ENCODE measurements at regions not wholly inside any gene's neighbourhood (a gene's known extent, or its start where the extent isn't known, plus 50 kb on each side); places are given as distances from the start of the nearest gene placed in this dataset.
A peak's percentile ranks its signal among the peaks of the same experiment; 100 is the strongest.

GRCh38 chr14:88999137-88999536 is 174.7 kb downstream of the TTC8 start:
- CTCF ChIA-PET, result interaction anchor here (2.0 kb wide), 1 partner anchor 332 kb away, joined by 8 read pairs; no protein-coding TSS in a partner anchor
- Histone ChIP-seq H3K4me3 (ENCODE audit: low read depth, low read length) (no peak overlapping the region), H3K27me3 (ENCODE audit: control insufficient read depth, insufficient read depth, low read length) (no peaks in the 10 kb centered on the region), H3K36me3 (ENCODE audit: control insufficient read depth, insufficient read depth, low read length) (no peaks in the 10 kb centered on the region)
- DNase-seq (ENCODE audit: low read depth), result no peak
- POLR2A ChIA-PET, result interaction anchor here (0.6 kb wide), 1 partner anchor 65 kb away, joined by 5 read pairs; no protein-coding TSS in a partner anchor
- TF ChIP-seq, protein P1, sequence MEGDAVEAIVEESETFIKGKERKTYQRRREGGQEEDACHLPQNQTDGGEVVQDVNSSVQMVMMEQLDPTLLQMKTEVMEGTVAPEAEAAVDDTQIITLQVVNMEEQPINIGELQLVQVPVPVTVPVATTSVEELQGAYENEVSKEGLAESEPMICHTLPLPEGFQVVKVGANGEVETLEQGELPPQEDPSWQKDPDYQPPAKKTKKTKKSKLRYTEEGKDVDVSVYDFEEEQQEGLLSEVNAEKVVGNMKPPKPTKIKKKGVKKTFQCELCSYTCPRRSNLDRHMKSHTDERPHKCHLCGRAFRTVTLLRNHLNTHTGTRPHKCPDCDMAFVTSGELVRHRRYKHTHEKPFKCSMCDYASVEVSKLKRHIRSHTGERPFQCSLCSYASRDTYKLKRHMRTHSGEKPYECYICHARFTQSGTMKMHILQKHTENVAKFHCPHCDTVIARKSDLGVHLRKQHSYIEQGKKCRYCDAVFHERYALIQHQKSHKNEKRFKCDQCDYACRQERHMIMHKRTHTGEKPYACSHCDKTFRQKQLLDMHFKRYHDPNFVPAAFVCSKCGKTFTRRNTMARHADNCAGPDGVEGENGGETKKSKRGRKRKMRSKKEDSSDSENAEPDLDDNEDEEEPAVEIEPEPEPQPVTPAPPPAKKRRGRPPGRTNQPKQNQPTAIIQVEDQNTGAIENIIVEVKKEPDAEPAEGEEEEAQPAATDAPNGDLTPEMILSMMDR (IDR thresholded peaks at IDR 0.05; ENCODE audit: insufficient read depth, low read depth, low read length), result no peak

DNA sequence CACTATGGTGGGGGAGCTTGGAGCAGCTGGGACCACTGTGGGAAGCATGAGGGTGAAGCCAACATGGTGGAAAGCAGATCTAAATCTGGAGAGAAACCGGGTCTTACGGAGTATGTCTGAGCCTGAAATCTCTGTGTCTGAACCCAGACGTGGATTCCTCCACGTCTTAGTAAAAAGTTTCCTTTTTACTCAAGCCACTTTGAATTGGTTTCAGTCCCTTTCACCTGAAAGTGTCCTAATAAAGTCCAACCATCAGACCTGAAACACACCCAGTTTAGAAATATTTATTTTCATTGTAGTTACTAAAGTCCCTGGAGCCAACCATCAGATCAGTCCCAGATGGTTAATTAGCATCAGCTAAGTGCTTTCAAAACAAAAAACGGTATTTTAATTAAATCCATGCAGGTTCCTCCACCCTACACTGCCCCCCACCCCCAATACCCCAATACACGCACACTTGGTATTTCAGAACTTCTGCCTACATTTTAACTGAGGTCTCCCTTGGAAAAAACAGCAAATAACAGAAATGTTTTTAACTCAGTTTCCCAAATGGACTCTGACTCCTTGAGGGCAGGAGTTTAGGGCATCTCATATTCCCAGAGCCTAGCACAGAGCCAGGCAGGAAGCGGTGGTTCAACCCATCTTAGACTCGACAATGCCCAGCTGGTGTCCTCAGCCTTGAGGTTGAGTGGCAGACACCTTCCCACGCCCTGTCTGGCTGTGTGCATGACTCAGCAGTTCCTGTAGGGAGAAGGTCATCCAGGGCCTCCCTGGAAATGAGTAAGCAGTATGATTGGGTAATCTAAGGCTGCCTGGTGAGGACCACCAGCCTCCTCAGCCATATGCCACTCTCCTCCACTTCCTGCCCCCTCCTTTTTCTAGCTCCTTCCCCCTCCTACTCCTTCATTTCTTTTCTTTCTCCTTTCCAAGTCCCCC is 175.8 kb downstream of the TTC8 start:
- ChIA-PET CTCF (interaction anchor here (0.5 to 1.6 kb wide), 6 partner anchors 9 to 222 kb away, joined by 3 to 4 read pairs (median 3); no protein-coding TSS in a partner anchor), POLR2A (no interaction called here)
- TF ChIP-seq, protein P1 (IDR thresholded peaks at IDR 0.05; ENCODE audit: insufficient read depth, low read depth, low read length), result no peak
- Histone ChIP-seq H3K36me3 (ENCODE audit: control insufficient read depth, insufficient read depth, low read length) (no peaks in the 10 kb centered on the region), H3K4me3 (ENCODE audit: low read depth, low read length) (no peak overlapping the region), H3K27me3 (ENCODE audit: control insufficient read depth, insufficient read depth, low read length) (no peaks in the 10 kb centered on the region)
- peak; percentile 92 for DNase-seq (ENCODE audit: low read depth)

DNA sequence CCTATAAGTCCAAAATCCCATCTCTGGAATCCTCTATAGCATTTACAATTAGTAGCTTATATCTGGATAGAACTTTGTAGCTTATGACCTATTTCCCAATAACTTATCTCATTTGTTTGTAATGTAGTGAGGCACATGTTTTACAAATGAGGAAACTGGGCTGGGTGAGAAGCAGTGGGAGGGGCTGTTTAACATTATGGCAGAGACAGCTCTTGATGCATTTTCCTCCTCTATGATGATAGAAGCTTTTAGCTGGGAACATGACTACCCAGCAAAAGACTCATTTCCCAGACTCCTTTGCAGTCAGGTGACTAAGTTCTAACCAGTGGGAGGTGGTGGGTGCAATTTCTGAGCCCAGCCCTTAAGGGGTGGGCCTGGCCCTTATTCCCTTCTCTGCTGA is 179.7 kb downstream of the TTC8 start:
- CTCF ChIA-PET, result interaction anchor here (0.6 to 1.5 kb wide), 3 partner anchors 10 to 336 kb away, joined by 3 to 4 read pairs (median 3); no protein-coding TSS in a partner anchor
- POLR2A ChIA-PET, result interaction anchor here (0.6 kb wide), 1 partner anchor 762 kb away, joined by 3 read pairs; no protein-coding TSS in a partner anchor
- DNase-seq (ENCODE audit: low read depth), result no peak
- no peak overlapping the region for H3K4me3 ChIP-seq (ENCODE audit: low read depth, low read length)
- no peaks in the 10 kb centered on the region for H3K36me3 ChIP-seq (ENCODE audit: control insufficient read depth, insufficient read depth, low read length)
- H3K27me3 ChIP-seq (ENCODE audit: control insufficient read depth, insufficient read depth, low read length), result no peaks in the 10 kb centered on the region
- TF ChIP-seq, protein P1 (IDR thresholded peaks at IDR 0.05; ENCODE audit: insufficient read depth, low read depth, low read length), result no peak

DNA sequence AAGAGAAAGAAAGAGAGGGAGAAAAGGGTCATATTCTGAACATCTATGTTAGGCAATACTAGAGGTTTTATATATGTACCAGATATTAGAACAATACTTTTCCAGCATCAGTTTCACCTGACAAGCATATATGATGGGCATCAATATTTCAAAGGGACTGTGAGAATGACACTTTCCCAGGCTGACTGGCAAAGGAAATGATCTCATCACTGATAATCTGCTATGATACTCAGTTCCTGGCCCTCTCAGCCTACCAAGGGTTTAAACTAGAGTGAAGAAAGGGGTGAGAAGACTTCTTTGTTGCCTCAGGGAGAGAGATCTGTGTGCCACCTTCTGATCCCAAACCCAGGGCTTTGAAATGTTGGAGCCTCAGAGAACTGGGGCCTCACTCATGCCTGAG is 183.5 kb downstream of the TTC8 start:
- no peak for DNase-seq (ENCODE audit: low read depth)
- POLR2A ChIA-PET, result no interaction called here
- H3K4me3 ChIP-seq (ENCODE audit: low read depth, low read length), result no peak overlapping the region
- no peaks in the 10 kb centered on the region for H3K36me3 ChIP-seq (ENCODE audit: control insufficient read depth, insufficient read depth, low read length)
- no peaks in the 10 kb centered on the region for H3K27me3 ChIP-seq (ENCODE audit: control insufficient read depth, insufficient read depth, low read length)
- CTCF ChIA-PET, result interaction anchor here (2.0 kb wide), 1 partner anchor 341 kb away, joined by 5 read pairs; no protein-coding TSS in a partner anchor
- TF ChIP-seq, protein P1 (IDR thresholded peaks at IDR 0.05; ENCODE audit: insufficient read depth, low read depth, low read length), result no peak

Data from BJ (cell line).